Right ventricle myocardium inferior (tissue), 1 donor: ENCODE measurements at regions not wholly inside any gene's neighbourhood (a gene's known extent, or its start where the extent isn't known, plus 50 kb on each side); places are given as distances from the start of the nearest gene placed in this dataset.
"Not testable (repeated sequence)": the region's sequence is repeated elsewhere in the genome, so short reads cannot be mapped to it uniquely, and the experiment has no call there.

Experiments
- ATAC-seq: fragments of 200-7000 bp; cut with Tn5 transposase; one replicate; pipeline ENCODE4 v1.9.1; 2020; ENCODE audit warnings: mild to moderate bottlenecking, moderate library complexity
- DNase-seq: peaks from one replicate; pipeline ENCODE4 v3.0.0; 2021; ENCODE audit errors: missing footprints
- intact Hi-C: fragments of 100-400 bp; cut with DNase I; formaldehyde crosslinking; loops from one replicate; pipeline ENCODE4 v1.11.0; 2022
- donor health status: DM: no; HTN: yes; CAD: no; lungs with severe emphysema.

DNA sequence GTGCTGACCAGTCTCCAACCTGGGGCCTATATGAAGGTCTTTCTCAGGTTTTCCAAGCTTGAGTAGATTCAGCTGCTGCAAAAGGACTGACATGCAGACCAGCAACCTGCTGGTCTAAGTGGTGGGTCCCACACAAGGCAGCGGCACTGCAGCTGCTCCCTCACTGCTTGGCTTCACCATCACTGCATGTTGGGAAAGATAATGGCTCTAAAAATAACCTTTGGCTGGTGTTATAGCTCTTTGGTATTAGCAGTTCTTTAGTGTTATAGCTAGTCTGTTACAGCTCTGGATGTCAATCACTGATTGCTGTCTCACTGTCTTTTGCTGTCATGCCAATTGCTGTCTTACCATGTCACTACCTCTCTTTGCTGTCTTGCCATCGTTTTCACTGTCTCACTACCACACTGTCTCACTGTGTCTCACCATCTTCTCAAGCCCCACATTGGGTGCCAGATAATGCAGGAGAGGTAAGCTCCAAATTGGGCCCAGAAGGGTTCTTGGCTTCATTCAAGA lies 726.4 kb downstream of the TENT5A start:
- DNase-seq (no peak), ATAC-seq (no peak)
- intact Hi-C loops, result no loop called here

DNA sequence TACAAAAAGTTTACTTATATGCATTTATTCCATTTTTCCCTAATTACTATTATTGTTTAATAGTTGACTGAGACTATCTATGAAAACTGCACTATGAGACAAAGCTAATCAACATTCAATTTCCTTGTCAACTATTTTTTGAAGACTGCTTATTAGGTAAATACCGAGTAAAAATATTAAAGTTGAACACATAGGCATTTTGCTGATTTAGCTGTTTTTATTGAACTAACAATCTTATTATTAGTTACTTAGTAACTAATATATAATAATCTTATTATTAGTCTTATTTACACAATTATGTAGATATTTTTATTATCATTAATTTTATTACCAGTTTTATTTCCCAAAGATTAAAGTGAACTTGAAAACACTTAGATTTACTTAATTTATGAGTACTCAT lies 728.8 kb downstream of the TENT5A start:
- intact Hi-C loops, result no loop called here
- ATAC-seq, result no peak

DNA sequence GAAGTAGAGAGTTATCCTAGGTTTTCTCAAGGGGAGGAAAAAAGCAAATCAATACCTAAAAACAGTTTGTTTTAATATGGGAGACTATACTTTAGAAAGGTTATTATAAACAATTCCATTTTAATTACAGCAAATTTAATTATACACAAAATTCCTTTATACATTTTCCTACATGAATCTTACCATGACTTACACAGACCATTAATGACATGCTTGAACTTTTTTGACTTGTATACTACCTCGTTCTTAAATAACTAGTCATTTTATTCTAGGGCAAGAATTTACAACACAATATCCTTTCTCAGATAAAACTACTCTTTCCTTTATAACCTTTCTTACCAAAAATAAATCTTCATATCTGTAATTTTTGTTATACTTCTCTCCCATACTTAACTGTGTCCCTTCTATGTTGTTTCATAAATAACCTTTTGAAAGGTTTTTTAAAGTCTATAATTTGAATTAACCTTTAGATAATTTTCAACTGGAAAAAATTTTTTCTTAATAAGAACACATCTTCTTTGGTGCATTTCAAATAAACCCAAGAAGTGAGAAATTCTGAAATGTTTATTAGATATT lies 729.4 kb downstream of the TENT5A start:
- no peak for ATAC-seq
- intact Hi-C loops, result no loop called here
- no peak for DNase-seq

More for the DNA sequence above, 728.8 kb downstream of the TENT5A start:
- DNase-seq, result no peak

DNA sequence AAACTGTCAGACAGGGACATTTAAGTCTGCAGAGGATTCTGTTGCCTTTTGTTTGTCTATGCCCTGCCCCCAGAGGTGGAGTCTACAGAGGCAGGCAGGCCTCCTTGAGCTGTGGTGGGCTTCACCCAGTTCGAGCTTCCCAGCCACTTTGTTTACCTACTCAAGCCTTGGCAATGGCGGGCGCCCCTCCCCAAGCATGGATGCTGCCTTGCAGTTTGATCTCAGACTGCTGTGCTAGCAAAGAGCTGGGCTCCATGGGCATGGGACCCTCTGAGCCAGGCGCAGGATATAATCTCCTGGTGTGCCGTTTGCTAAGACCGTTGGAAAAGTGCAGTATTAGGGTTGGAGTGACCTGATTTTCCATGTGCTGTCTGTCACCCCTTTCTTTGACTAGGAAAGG lies 734.9 kb downstream of the TENT5A start:
- intact Hi-C loops, result not testable (repeated sequence)

DNA sequence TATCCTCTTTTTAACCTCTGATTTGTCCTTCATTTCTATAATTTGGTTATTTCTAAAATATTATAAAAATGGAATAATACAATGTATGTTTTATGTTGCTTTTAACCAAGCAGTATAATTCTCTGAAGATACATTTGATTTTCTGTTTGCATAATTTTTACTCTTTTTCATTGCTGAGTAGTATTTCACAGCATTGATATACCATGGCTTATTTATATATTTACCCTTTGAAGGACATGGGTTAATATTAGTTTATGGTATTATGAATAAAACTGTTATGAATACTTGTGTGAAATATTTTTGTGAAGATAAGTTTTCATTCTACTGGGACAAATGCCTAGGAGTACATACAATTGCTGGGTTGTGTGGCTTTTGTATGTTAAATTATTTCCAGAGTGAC lies 748.6 kb downstream of the TENT5A start:
- DNase-seq (no peak), ATAC-seq (no peak)
- intact Hi-C loops, result no loop called here

More for the DNA sequence above, 734.9 kb downstream of the TENT5A start:
- ATAC-seq, DNase-seq: not testable (repeated sequence)

DNA sequence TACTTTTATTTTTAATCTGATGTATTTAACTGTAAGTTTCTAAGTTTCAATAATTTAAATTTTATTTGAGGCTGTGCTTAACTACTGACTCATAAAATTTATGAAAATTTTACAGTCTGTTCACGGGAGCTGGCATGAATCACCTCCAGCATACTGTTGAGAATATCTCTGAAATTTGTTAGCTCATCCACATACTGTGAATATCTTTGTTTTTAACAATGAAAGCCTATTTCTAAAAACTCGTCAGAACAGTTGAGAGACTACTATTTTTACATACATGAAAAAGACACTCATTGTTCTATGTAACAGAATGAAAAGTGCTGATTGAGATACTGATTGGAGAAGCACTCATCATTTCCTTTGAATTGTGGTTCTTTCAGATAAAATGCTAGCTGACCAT lies 749.3 kb downstream of the TENT5A start:
- intact Hi-C loops, result no loop called here
- no peak for DNase-seq

DNA sequence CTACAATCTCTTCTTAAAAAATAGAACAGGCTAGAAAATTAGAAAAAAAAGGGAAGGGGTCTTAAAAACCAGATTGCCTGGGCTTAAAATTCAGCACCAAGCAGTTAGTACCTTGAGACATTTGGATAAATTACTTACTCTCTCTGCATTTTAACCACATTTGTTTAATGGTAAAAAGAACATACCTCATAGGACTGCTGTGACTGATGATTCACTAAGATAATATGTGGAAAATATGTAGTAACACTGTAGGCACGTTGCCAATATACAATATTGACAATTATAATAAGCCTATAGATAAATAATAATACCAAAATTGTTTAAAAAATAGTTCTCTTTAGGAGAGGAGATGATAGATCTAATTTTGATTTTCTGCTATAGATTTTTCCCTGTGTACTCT lies 750.4 kb downstream of the TENT5A start:
- ATAC-seq (no peak), DNase-seq (no peak)
- intact Hi-C loops, result no loop called here

More for the DNA sequence above, 749.3 kb downstream of the TENT5A start:
- ATAC-seq, result no peak

DNA sequence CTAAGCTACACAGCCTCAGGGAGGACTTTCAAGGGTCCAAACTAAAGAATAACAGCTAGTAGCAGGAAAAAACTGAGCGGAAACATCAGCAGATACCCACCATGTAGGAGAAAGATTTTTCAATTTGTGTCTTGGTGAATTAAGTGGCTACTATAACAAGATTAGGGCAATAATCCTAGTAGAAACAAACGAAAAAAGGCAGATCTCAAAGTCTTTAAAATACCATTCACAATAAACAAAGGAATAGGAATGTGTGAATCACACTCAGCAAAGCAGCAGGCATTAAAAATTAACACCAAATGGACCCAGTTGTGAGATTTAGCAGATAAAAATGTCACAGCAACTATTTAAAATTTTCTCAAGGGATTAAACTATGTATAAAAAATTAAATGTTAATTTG lies 761.2 kb downstream of the TENT5A start:
- intact Hi-C loops, result no loop called here
- DNase-seq, result no peak

DNA sequence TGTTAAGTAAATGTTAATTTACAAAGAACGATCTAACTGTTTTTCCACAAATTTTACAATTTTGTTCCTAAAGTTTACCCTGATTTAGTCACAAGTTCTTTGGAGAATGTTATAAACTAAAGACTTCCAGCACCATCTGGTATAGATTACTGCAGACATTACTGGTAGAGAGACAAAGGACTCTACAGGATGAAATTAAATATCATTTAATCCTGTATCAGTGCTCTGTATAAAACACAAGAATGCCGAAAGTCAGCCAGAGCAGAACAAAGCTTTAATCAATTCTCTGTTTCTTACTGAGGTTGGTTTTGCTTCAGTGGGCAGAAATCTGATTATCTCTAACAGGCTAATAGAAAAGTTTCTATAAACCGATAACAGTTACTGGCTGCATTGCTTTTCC lies 763.6 kb downstream of the TENT5A start:
- ATAC-seq (no peak), DNase-seq (no peak)
- intact Hi-C loops, result no loop called here

More for the DNA sequence above, 761.2 kb downstream of the TENT5A start:
- ATAC-seq, result no peak

DNA sequence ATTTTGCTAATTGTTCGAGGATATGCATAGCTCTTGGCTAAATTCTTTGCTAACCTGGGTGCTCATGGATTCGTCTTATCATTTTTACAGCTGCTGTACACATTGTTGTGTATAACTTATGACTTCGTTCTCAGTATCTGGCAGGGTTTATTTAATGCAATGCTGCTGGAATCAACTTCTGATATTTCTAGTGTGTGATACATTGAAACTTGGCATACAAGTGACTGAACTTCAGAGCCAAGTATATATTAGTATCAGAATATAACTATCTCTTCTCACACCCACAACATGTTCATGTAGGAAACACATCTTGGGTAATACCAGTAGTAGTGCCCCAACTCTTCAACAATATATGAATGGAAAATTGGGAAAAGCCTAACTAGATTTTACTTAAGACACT lies 764.2 kb downstream of the TENT5A start:
- intact Hi-C loops, result no loop called here
- ATAC-seq (no peak), DNase-seq (no peak)

DNA sequence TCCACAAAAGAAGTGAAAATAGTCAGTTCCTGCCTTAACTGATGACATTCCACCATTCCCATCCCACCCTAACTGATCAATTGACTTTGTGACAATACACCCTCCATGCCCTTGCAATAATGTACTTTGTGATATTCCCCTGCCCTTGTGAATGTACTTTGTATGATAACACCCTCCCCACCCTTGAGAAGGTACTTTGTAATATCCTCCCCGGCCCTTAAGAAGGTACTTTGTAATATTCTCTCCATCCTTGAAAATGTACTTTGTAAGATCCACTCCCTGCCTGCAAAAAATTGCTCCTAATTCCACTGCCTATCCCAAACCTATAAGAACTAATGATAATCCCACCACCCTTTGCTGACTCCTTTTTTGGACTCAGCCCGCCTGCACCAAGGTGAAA lies 771.3 kb downstream of the TENT5A start:
- ATAC-seq, intact Hi-C loops, DNase-seq: not testable (repeated sequence)

DNA sequence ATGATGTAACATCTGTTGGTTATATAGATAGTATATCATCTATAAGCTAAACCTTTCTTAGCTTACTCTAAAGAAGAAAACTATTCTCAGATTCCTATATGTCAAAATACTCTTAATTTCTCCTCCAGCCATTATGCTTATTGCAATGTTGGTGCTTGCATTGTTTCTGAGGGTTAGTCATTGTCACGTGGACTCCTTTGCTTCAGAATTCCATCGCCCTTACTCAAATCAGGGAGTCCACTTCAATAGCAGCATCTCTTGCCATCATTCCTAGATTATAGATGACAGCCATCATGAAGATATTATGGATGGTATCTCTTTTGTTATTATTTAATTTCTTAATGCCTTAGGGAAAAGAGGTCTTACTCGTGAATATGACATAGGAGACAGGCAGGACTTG lies 776.1 kb downstream of the TENT5A start:
- DNase-seq (no peak), ATAC-seq (no peak)
- intact Hi-C loops, result no loop called here

DNA sequence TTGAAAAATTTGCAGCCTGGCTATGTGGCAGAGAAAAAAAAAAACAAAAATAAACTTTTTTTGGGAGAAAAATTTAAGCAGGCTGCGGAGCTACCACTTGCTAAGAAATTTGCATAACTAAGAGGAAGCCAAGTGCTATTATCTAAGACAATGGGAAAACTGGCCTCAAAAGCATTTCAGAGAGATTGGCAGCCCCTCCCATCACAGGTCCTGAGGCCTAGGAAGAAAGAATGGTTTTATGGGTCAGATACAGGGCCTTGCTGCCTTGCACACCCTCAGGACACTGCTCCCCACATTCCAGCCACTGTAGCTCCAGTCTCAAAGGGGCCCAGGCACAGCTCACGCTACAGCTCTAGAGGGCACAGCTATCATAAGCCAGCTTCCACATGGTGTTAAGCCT lies 777.9 kb downstream of the TENT5A start:
- DNase-seq (no peak), ATAC-seq (no peak)
- intact Hi-C loops, result no loop called here

DNA sequence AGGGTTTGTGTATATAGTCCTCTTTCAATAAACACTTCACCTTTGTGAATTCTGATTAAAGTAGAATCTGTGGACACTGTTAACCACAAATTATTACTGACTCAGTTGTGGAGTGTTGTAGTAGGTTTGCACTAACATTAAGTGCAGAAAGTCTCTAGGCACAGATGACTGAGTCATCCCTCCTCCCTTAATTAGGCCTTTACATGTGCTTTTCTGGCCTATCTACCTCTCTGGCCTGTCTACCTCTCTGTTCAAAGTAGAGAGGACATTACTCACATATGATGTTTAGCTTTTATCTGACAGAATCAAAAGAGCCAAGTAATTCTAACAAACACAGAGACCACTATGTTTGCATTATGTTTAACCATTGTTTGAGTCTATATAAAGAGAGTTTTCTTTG lies 783.0 kb downstream of the TENT5A start:
- ATAC-seq (no peak), DNase-seq (no peak)
- intact Hi-C loops, result no loop called here

DNA sequence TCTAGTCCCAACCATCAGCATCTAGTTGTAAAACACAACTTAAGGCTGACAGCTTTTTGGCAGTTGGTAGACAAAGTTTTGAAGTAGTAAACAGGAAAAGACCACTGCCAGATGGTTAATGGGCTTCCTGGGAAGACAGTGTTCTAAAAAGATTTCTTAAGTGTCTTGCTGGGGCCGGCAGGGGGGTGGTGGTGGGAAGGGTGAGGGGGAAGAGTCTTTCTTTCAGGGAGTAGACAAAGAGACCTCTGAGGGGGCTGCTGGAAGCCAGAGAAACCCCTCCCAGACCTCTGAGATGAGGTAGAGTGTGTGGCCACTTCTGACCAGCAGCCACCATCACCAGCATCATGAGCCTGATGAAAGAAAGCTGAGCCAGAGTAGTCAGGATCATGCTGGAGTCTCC lies 784.9 kb downstream of the TENT5A start:
- DNase-seq, result no peak
- intact Hi-C loops, result no loop called here
- ATAC-seq, result no peak

DNA sequence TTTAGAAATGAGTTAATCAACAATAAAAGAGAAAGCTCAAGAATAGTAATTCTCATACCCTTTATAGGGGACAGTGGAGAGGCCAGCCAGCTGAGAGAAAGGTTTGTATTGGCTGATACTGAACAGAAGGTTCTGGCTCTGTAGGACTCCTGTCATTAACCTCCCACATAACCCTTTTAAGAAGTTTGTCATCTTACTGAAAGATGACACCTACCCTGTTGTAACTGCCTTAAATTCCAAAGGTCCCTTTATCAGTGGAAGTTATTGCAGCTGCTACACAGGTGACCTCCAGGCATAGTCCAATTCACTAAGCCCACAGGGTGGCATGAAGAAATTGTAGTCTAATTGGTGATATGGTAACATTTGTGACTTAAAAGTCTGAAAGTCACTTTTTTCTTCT lies 790.1 kb downstream of the TENT5A start:
- DNase-seq (no peak), ATAC-seq (no peak)

DNA sequence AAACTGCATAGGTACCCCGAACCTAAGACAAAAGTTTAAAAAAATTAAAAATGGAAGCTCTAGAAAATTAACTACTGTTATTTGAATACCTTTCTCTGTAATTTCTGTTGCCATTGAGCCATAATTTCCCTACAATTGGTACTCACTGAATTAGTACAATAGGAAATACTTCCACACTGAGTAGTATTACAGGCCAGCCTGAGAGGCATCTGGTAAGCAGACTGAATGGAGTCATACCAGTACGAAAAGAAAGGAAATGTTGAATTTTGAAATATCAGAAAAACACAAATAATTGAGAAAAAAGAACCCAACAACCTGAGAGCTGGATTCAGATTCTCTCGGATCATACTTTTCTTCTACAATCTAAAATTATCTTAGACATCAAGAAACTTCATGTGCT lies 791.3 kb downstream of the TENT5A start:
- ATAC-seq (no peak), DNase-seq (no peak)
- intact Hi-C loops, result no loop called here

More for the DNA sequence above, 790.1 kb downstream of the TENT5A start:
- intact Hi-C loops, result no loop called here

DNA sequence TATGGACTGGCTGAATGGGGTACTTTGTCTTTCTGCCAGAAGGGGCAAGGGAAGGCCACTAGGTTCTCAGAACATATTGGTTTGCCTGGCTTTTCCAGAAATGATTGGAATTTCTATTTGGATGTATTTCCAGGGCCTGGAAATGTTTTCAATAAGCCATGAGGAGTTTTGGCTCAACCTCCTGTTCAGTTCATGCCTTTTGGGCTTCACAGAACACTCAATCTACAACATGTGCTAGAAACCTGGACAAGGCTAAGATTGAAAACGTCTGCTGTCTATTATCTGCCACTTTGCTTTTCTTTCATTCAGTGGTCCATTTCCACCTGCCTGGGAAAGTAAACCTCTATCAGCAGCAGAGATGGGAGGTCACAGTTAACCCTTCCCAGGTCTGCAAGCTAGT lies 793.4 kb downstream of the TENT5A start:
- DNase-seq, result no peak
- no peak for ATAC-seq
- intact Hi-C loops, result no loop called here

DNA sequence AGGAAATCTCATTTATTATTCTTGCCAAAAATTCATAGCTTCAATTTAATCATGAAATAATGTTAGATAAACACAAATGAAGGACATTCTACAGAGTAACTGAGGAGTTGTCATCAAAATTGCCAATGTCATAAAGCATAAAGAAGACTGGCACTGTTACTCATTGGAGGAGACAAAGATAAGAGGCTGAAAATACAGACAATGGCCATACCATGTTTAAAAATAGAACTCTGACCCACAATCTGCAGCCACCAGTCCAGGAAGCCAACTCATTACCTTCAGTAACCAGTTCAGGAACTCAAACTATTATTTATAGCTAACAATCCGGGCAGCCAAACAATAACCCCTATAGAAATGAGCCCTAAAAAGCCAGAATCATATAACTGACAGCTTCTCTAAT lies 795.6 kb downstream of the TENT5A start:
- ATAC-seq, result peak; percentile 37
- DNase-seq, result no peak
- intact Hi-C loops, result no loop called here

DNA sequence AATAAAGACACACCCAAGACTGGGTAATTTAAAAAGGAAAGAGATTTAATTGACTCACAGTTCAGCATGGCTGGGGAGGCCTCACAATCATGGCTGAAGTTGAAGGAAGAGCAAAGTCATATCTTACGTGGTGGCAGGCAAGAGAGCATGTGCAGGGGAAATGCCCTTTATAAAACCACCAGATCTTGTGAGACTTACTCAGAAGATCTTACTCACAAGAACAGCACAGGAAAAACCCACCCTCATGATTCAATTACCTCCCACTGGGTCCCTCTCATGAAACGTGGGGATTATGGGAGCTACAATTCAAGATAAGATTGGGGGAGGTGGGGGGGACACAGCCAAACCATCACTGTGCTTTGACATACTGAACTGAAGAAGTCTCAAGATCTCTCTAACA lies 800.0 kb downstream of the TENT5A start:
- DNase-seq, ATAC-seq, intact Hi-C loops: not testable (repeated sequence)

DNA sequence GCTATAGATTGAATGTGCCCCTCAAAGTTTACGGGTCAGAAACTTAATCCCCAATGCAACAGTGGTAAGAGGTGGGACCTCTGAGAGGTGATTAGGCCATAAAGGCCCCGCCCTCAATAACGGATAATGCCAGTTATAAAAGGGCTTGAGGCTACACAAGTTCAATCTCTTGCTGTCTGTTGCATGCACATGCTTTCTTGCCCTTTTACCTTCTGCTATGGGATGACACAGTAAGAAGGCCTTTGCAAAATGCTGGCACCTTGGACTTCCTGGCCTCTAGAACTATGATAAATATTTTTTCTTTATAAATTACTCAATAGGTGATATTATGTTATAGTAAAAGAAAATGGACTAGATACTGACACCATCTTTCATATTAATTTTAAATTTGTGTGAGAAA lies 806.1 kb downstream of the TENT5A start:
- ATAC-seq, result no peak
- intact Hi-C loops, result no loop called here
- DNase-seq, result no peak
